ENCODE measurements at regions not wholly inside any gene's neighbourhood (a gene's known extent, or its start where the extent isn't known, plus 50 kb on each side); places are given as distances from the start of the nearest gene placed in this dataset.

- CTCF ChIA-PET, result no interaction called here
- DNase-seq (ENCODE audit: extremely low spot score), result no peak
Observed at GRCh38 chr6:168217880-168218537, 101.6 kb downstream of the DACT2 start.

GRCh38 chr6:168217216-168217879, 102.2 kb downstream of the DACT2 start:
- no peak for TF ChIP-seq CTCF (IDR thresholded peaks at IDR 0.05; ENCODE audit: control extremely low read depth, extremely low read depth, low read depth, missing control alignments)
- DNase-seq (ENCODE audit: extremely low spot score), result no peak
- POLR2A ChIA-PET, result no interaction called here
- CTCF ChIA-PET, result no interaction called here

More at GRCh38 chr6:168217880-168218537, 101.6 kb downstream of the DACT2 start:
- POLR2A ChIA-PET, result no interaction called here
- no peak for TF ChIP-seq CTCF (IDR thresholded peaks at IDR 0.05; ENCODE audit: control extremely low read depth, extremely low read depth, low read depth, missing control alignments)

GRCh38 chr6:168216751-168217191, 102.8 kb downstream of the DACT2 start:
- DNase-seq (ENCODE audit: extremely low spot score), result no peak

GRCh38 chr6:168216117-168216516, 103.5 kb downstream of the DACT2 start:
- no peak for TF ChIP-seq CTCF (IDR thresholded peaks at IDR 0.05; ENCODE audit: control extremely low read depth, extremely low read depth, low read depth, missing control alignments)
- DNase-seq (ENCODE audit: extremely low spot score), result no peak
- CTCF ChIA-PET, result no interaction called here
- POLR2A ChIA-PET, result no interaction called here

More at GRCh38 chr6:168216751-168217191, 102.8 kb downstream of the DACT2 start:
- TF ChIP-seq CTCF (IDR thresholded peaks at IDR 0.05; ENCODE audit: control extremely low read depth, extremely low read depth, low read depth, missing control alignments), result no peak
- POLR2A ChIA-PET, result no interaction called here
- CTCF ChIA-PET, result no interaction called here

GRCh38 chr6:168215121-168215808, 104.3 kb downstream of the DACT2 start:
- no peak for TF ChIP-seq CTCF (IDR thresholded peaks at IDR 0.05; ENCODE audit: control extremely low read depth, extremely low read depth, low read depth, missing control alignments)
- no peak for DNase-seq (ENCODE audit: extremely low spot score)
- CTCF ChIA-PET, result no interaction called here
- POLR2A ChIA-PET, result no interaction called here

- TF ChIP-seq CTCF (IDR thresholded peaks at IDR 0.05; ENCODE audit: control extremely low read depth, extremely low read depth, low read depth, missing control alignments), result no peak
- ChIA-PET POLR2A (no interaction called here), CTCF (no interaction called here)
- DNase-seq (ENCODE audit: extremely low spot score), result no peak
Observed at GRCh38 chr6:168214586-168215104, 104.9 kb downstream of the DACT2 start.

All from GM10248 (cell line).